OCI-LY1 (cell line): ENCODE measurements at regions not wholly inside any gene's neighbourhood (a gene's known extent, or its start where the extent isn't known, plus 50 kb on each side); places are given as distances from the start of the nearest gene placed in this dataset.

Source experiments
- CTCF ChIP-seq: fragments of 200-600 bp; sonication (generic), shearing (Covaris generic); IDR thresholded peaks from 2 replicates; pipeline ENCODE4 v1.5.1; 2017; ENCODE audit warnings: mild to moderate bottlenecking, antibody characterized with exemption, low read length, moderate library complexity, mixed read lengths
- EZH2 ChIP-seq: fragments of 200-600 bp; sonication (generic), shearing (Covaris generic); IDR thresholded peaks from 2 replicates; pipeline ENCODE4 v1.8.0; 2017; ENCODE audit warnings: borderline replicate concordance, mixed run types, mild to moderate bottlenecking, antibody characterized with exemption, low read length, moderate library complexity, mixed read lengths

GRCh38 chr7:156437021-156437614 is 203.5 kb upstream of the RNF32 start:
- TF ChIP-seq CTCF: no peak
- TF ChIP-seq EZH2: no peak
